ENCODE measurements at regions not wholly inside any gene's neighbourhood (a gene's known extent, or its start where the extent isn't known, plus 50 kb on each side); places are given as distances from the start of the nearest gene placed in this dataset.

DNA sequence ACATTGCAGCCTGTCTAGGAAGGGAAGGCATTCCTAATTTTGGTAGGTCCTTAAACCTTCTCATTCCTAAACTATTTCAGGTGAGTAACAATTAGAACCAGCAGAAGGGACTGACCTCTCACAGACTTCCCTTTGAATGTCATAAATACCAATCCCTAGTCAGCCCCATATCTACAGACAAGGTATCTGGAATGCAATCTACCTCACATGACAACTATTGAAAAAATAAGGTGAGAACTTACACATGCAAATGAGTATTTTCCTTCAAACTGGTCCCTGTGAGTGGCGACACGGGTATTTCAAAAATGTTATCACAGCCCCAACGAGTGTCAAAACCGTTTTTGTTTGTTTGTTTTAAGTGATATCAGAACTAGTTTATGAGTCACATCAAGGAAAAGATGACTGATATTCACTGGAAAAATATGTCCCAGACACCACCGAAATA lies 102.4 kb upstream of the VCX2 start:
- no CpG with 5 or more reads among the region's 5 CpGs for WGBS (ENCODE audit: extremely low coverage, insufficient read length, low lambda C conversion rate)
- H3K27me3 Mint-ChIP-seq (ENCODE audit: low read depth), result no peaks in the 10 kb centered on the region

More for the DNA sequence above, 102.4 kb upstream of the VCX2 start:
- Histone ChIP-seq H3K14ac (ENCODE audit: insufficient read depth, low read length) (no peak overlapping the region), H2BK20ac (ENCODE audit: low read depth, low read length, poor library complexity, severe bottlenecking) (no peak overlapping the region), H4K5ac (ENCODE audit: insufficient read length, low read depth, low read length) (no peak overlapping the region), H2BK12ac (ENCODE audit: insufficient read length, low read depth, low read length) (no peak overlapping the region), H2AFZ (ENCODE audit: low read length) (no peak overlapping the region), H3T11ph (ENCODE audit: low read length) (no peak overlapping the region), H3K56ac (ENCODE audit: insufficient read length, low read depth, low read length) (no peak overlapping the region), H3K23me2 (ENCODE audit: insufficient read length, low read depth, low read length, poor library complexity, severe bottlenecking) (no peaks in the 10 kb centered on the region), H3K4me2 (ENCODE audit: insufficient read depth, insufficient read length, low read length) (no peak overlapping the region), H2BK120ac (ENCODE audit: low read depth, low read length, poor library complexity, severe bottlenecking) (no peak overlapping the region), H2AK5ac (ENCODE audit: insufficient read length, low read length) (no peak overlapping the region), H4K91ac (ENCODE audit: insufficient read length, low read depth, low read length) (no peak overlapping the region), H4K8ac (replicated peaks; ENCODE audit: insufficient read length, low read depth, low read length) (no peak overlapping the region), H3K18ac (ENCODE audit: insufficient read length, low read depth, low read length) (no peak overlapping the region), H2BK5ac (ENCODE audit: insufficient read length, low read length) (no peak overlapping the region), H3K4ac (ENCODE audit: low read depth, low read length) (no peak overlapping the region), H3K79me1 (ENCODE audit: insufficient read depth, low read depth, low read length, poor library complexity, severe bottlenecking) (no peaks in the 10 kb centered on the region), H3K27ac (ENCODE audit: insufficient read length, low read depth, low read length) (no peak overlapping the region), H4K20me1 (ENCODE audit: control insufficient read depth, insufficient read depth, insufficient read length) (no peaks in the 10 kb centered on the region), H2BK15ac (ENCODE audit: low read depth, low read length) (no peak overlapping the region), H3K79me2 (ENCODE audit: insufficient read depth, low read length) (no peaks in the 10 kb centered on the region), H3K4me1 (ENCODE audit: insufficient read depth, low read length) (no peaks in the 10 kb centered on the region), H3K23ac (ENCODE audit: insufficient read length, low read depth, low read length) (no peak overlapping the region), H3K9me3 (ENCODE audit: control insufficient read depth, low read depth, low read length) (no peaks in the 10 kb centered on the region), H3K27me3 (ENCODE audit: insufficient read depth, low read length) (no peaks in the 10 kb centered on the region), H3K9ac (ENCODE audit: extremely low read depth, insufficient read length, low read length) (no peak overlapping the region)
- no peak overlapping the region for H3K4me3 Mint-ChIP-seq
- no peak overlapping the region for H3K27ac Mint-ChIP-seq
- peaks cover 3 to 8% (median 3%) of the 10 kb centered on the region in 3 experiments; a peak in 4 of 7 replicates for H3K36me3 Mint-ChIP-seq (ENCODE audit: insufficient read depth in 1 of 3, low read depth in 3 of 3)
- H3K9me3 Mint-ChIP-seq, result peaks cover 7 to 13% of the 10 kb centered on the region in 2 experiments; a peak in 4 of 5 replicates
- no peak for DNase-seq
- peaks cover 4% of the 10 kb centered on the region in 2 experiments; a peak in 3 of 4 replicates for H3K4me1 Mint-ChIP-seq
- no peak for TF ChIP-seq CTCF (conservative IDR thresholded peaks at IDR 0.05)

Measured in H9 (cell line).